SK-N-SH (cell line): ENCODE measurements at regions not wholly inside any gene's neighbourhood (a gene's known extent, or its start where the extent isn't known, plus 50 kb on each side); places are given as distances from the start of the nearest gene placed in this dataset.

ENCODE experiments used
- EP300 ChIP-seq, 2 experiments: IDR thresholded peaks; 2 replicates each; pipeline versions ENCODE4 v1.4.0 to v1.6.1; 2012; ENCODE audit warnings: borderline replicate concordance in 1 of 2, low read depth in 1 of 2, low read length in 1 of 2
- IRF3 ChIP-seq: fragments of 150-350 bp; IDR thresholded peaks from 2 replicates; pipeline ENCODE4 v1.6.1; 2016; ENCODE audit warnings: mild to moderate bottlenecking, low read depth, low read length
- MXI1 ChIP-seq: IDR thresholded peaks from 2 replicates; pipeline ENCODE4 v1.6.1; 2012; ENCODE audit warnings: mild to moderate bottlenecking, low read depth, low read length, improper control_type of control experiment
- POLR2AphosphoS5 ChIP-seq: IDR thresholded peaks from 2 replicates; pipeline ENCODE4 v1.6.1; 2012; ENCODE audit warnings: low read depth, low read length
- RAD21 ChIP-seq: IDR thresholded peaks from 2 replicates; pipeline ENCODE4 v1.6.1; 2012; ENCODE audit warnings: mild to moderate bottlenecking, low read length
- RCOR1 ChIP-seq: fragments of 150-350 bp; IDR thresholded peaks from 2 replicates; pipeline ENCODE4 v1.6.1; 2017; ENCODE audit warnings: antibody characterized with exemption, low read length
- SIN3A ChIP-seq: IDR thresholded peaks from 2 replicates; pipeline ENCODE4 v1.6.1; 2012; ENCODE audit warnings: low read depth, mild to moderate bottlenecking, low read length, moderate library complexity, borderline replicate concordance
- TAF1 ChIP-seq: IDR thresholded peaks from 2 replicates; pipeline ENCODE4 v1.6.1; 2012; ENCODE audit warnings: low read depth, mild to moderate bottlenecking, low read length, moderate library complexity, borderline replicate concordance
- YY1 ChIP-seq: IDR thresholded peaks from 2 replicates; pipeline ENCODE4 v1.4.0; 2012; ENCODE audit warnings: low read depth, mild to moderate bottlenecking
- TF ChIP-seq, protein P1 (sequence below): fragments of 200-600 bp; sonication (generic); IDR thresholded peaks from 2 replicates; pipeline ENCODE4 v1.6.1; 2017; ENCODE audit warnings: antibody characterized with exemption, mild to moderate bottlenecking, moderate library complexity

GRCh38 chr9:19677924-19678323, 110.9 kb downstream of the SLC24A2 start:
- TF ChIP-seq MXI1 (no peak), RAD21 (no peak), POLR2AphosphoS5 (no peak), SIN3A (no peak), RCOR1 (no peak), EP300 (IDR thresholded peaks at IDR 0.05; ENCODE audit: borderline replicate concordance in 1 of 2, low read depth in 1 of 2, low read length in 1 of 2) (no peak), IRF3 (no peak), TAF1 (no peak), YY1 (no peak)
- TF ChIP-seq, protein P1, sequence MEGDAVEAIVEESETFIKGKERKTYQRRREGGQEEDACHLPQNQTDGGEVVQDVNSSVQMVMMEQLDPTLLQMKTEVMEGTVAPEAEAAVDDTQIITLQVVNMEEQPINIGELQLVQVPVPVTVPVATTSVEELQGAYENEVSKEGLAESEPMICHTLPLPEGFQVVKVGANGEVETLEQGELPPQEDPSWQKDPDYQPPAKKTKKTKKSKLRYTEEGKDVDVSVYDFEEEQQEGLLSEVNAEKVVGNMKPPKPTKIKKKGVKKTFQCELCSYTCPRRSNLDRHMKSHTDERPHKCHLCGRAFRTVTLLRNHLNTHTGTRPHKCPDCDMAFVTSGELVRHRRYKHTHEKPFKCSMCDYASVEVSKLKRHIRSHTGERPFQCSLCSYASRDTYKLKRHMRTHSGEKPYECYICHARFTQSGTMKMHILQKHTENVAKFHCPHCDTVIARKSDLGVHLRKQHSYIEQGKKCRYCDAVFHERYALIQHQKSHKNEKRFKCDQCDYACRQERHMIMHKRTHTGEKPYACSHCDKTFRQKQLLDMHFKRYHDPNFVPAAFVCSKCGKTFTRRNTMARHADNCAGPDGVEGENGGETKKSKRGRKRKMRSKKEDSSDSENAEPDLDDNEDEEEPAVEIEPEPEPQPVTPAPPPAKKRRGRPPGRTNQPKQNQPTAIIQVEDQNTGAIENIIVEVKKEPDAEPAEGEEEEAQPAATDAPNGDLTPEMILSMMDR = no peak
